IMR-90 (cell line): ENCODE measurements at regions not wholly inside any gene's neighbourhood (a gene's known extent, or its start where the extent isn't known, plus 50 kb on each side); places are given as distances from the start of the nearest gene placed in this dataset.

Experiments
- ATAC-seq: fragments of 200-7000 bp; cut with Tn5 transposase; 2 replicates; pipeline ENCODE4 v1.9.1; 2020; ENCODE audit warnings: low read depth, mild to moderate bottlenecking, moderate library complexity
- BruUV-seq: library from RNA; stranded (reverse); fragments of 400-500 nt; replicated peaks from 2 replicates; lab custom pipeline; 2021; lab: Mats Ljungman, UMichigan
- CTCF ChIA-PET: fragments of 300-600 bp; formaldehyde crosslinking; extraction: SDS; loops from one replicate; lab custom pipeline; 2021; ENCODE audit warnings: antibody characterized with exemption; lab: Yijun Ruan, JAX
- POLR2A ChIA-PET: fragments of 300-600 bp; sonication (Branson Sonifier 250); formaldehyde crosslinking; loops from one replicate; lab custom pipeline; 2022; ENCODE audit warnings: antibody characterized with exemption; ENCODE audit not compliant: unreplicated experiment; lab: Charles Lee
- DNase-seq: peaks from one replicate; pipeline ENCODE4 v3.0.0; 2013
- H2AFZ ChIP-seq: replicated peaks from 2 replicates; pipeline ENCODE3; 2013; ENCODE audit warnings: low read length, mild to moderate bottlenecking; ENCODE audit not compliant: poor library complexity
- H2AK5ac ChIP-seq: 2 replicates; pipeline ENCODE4 v1.6.1; 2013; ENCODE audit warnings: low read depth, low read length, inconsistent platforms
- H2AK9ac ChIP-seq: replicated peaks from 2 replicates; pipeline ENCODE3; 2013; ENCODE audit warnings: mild to moderate bottlenecking, low read depth, low read length, moderate library complexity; ENCODE audit not compliant: poor library complexity
- H2BK120ac ChIP-seq: 2 replicates; pipeline ENCODE4 v1.6.1; 2013; ENCODE audit warnings: low read depth, low read length, inconsistent platforms
- H2BK15ac ChIP-seq: 3 replicates; pipeline ENCODE4 v1.6.1; 2013; ENCODE audit warnings: low read depth, low read length, inconsistent platforms
- H2BK20ac ChIP-seq: 2 replicates; pipeline ENCODE4 v1.6.1; 2013; ENCODE audit warnings: low read depth, mild to moderate bottlenecking, inconsistent platforms, low read length, moderate library complexity
- H2BK5ac ChIP-seq: 2 replicates; pipeline ENCODE4 v1.6.1; 2013; ENCODE audit warnings: mild to moderate bottlenecking, low read depth, low read length, inconsistent platforms; ENCODE audit not compliant: poor library complexity, severe bottlenecking
- H3K14ac ChIP-seq: replicated peaks from 2 replicates; pipeline ENCODE4 v1.6.1; 2013; ENCODE audit warnings: low read depth, low read length, inconsistent platforms
- H3K18ac ChIP-seq: 2 replicates; pipeline ENCODE4 v1.6.1; 2013; ENCODE audit warnings: low read depth, low read length, control low read depth
- H3K23ac ChIP-seq: 2 replicates; pipeline ENCODE4 v1.6.1; 2013; ENCODE audit warnings: low read depth, low read length, inconsistent platforms
- H3K27ac ChIP-seq: 2 replicates; pipeline ENCODE4 v1.5.1; 2013; ENCODE audit warnings: mild to moderate bottlenecking, control low read depth, low read length; ENCODE audit not compliant: insufficient read depth
- H3K27me3 ChIP-seq: 2 replicates; pipeline ENCODE4 v1.6.1; 2013; ENCODE audit warnings: low read length; ENCODE audit not compliant: control insufficient read depth, insufficient read depth
- H3K36me3 ChIP-seq: 2 replicates; pipeline ENCODE4 v1.6.1; 2013; ENCODE audit warnings: low read length, mixed read lengths; ENCODE audit not compliant: control insufficient read depth, insufficient read depth
- H3K4ac ChIP-seq: 2 replicates; pipeline ENCODE4 v1.6.1; 2013; ENCODE audit warnings: low read depth, low read length, inconsistent platforms
- H3K4me1 ChIP-seq: 2 replicates; pipeline ENCODE4 v1.6.1; 2013; ENCODE audit warnings: low read length, mixed read lengths; ENCODE audit not compliant: control insufficient read depth, insufficient read depth
- H3K4me2 ChIP-seq: 2 replicates; pipeline ENCODE4 v1.6.1; 2013; ENCODE audit warnings: low read depth, mild to moderate bottlenecking, control low read depth, low read length, moderate library complexity
- H3K4me3 ChIP-seq: 2 replicates; pipeline ENCODE4 v1.5.1; 2013; ENCODE audit warnings: low read depth, mild to moderate bottlenecking, control low read depth, low read length, moderate library complexity; ENCODE audit not compliant: insufficient read depth
- H3K56ac ChIP-seq: 2 replicates; pipeline ENCODE4 v1.6.1; 2013; ENCODE audit warnings: low read length, inconsistent platforms; ENCODE audit not compliant: insufficient read depth; ENCODE audit errors: extremely low read depth
- H3K79me1 ChIP-seq, 2 experiments: 2 replicates each; pipeline ENCODE4 v1.6.1; 2013; ENCODE audit warnings: low read length in 2 of 2, inconsistent platforms in 1 of 2, low read depth in 1 of 2
- H3K9ac ChIP-seq: 2 replicates; pipeline ENCODE4 v1.6.1; 2013; ENCODE audit warnings: low read depth, low read length, control low read depth
- H3K9me1 ChIP-seq: 2 replicates; pipeline ENCODE4 v1.6.1; 2013; ENCODE audit warnings: low read length, inconsistent platforms; ENCODE audit not compliant: insufficient read depth
- H3K9me3 ChIP-seq: 2 replicates; pipeline ENCODE4 v1.6.1; 2013; ENCODE audit warnings: low read length; ENCODE audit not compliant: control insufficient read depth, insufficient read depth
- H4K20me1 ChIP-seq: 2 replicates; pipeline ENCODE4 v1.6.1; 2013; ENCODE audit warnings: low read length, inconsistent platforms; ENCODE audit not compliant: insufficient read depth
- H4K5ac ChIP-seq: 2 replicates; pipeline ENCODE4 v1.6.1; 2013; ENCODE audit warnings: mild to moderate bottlenecking, low read depth, low read length, control low read depth
- H4K8ac ChIP-seq, 2 experiments: 2 replicates each; pipeline ENCODE4 v1.6.1; 2013; ENCODE audit warnings: low read depth in 2 of 2, low read length in 2 of 2, control low read depth in 1 of 2, inconsistent platforms in 1 of 2
- H4K91ac ChIP-seq: 2 replicates; pipeline ENCODE4 v1.6.1; 2013; ENCODE audit warnings: low read depth, low read length, inconsistent platforms; ENCODE audit not compliant: insufficient read depth
- CEBPB ChIP-seq: IDR thresholded peaks from 2 replicates; pipeline ENCODE4 v1.6.1; 2012; ENCODE audit warnings: low read depth, low read length, improper control_type of control experiment
- CHD1 ChIP-seq: IDR thresholded peaks from 2 replicates; pipeline ENCODE4 v1.6.1; 2012; ENCODE audit warnings: low read depth, low read length, improper control_type of control experiment
- FOS ChIP-seq: fragments of 150-350 bp; IDR thresholded peaks from 2 replicates; pipeline ENCODE4 v1.6.1; 2016; ENCODE audit warnings: low read depth, low read length
- MAFK ChIP-seq: IDR thresholded peaks from 2 replicates; pipeline ENCODE4 v1.6.1; 2012; ENCODE audit warnings: low read depth, low read length, improper control_type of control experiment
- MAZ ChIP-seq: IDR thresholded peaks from 2 replicates; pipeline ENCODE4 v1.6.1; 2012; ENCODE audit warnings: low read depth, mild to moderate bottlenecking, low read length, improper control_type of control experiment, moderate library complexity, borderline replicate concordance
- MXI1 ChIP-seq: IDR thresholded peaks from 2 replicates; pipeline ENCODE4 v1.6.1; 2012; ENCODE audit warnings: low read depth, mild to moderate bottlenecking, low read length, moderate library complexity, borderline replicate concordance
- NFE2L2 ChIP-seq: fragments of 150-350 bp; IDR thresholded peaks from 2 replicates; pipeline ENCODE4 v1.6.1; 2016; ENCODE audit warnings: low read depth, mild to moderate bottlenecking, low read length
- POLR2A ChIP-seq: IDR thresholded peaks from 2 replicates; pipeline ENCODE4 v1.6.1; 2012; ENCODE audit warnings: mild to moderate bottlenecking, low read depth, low read length
- RCOR1 ChIP-seq: IDR thresholded peaks from 2 replicates; pipeline ENCODE4 v1.6.1; 2012; ENCODE audit warnings: mild to moderate bottlenecking, low read length, improper control_type of control experiment; ENCODE audit not compliant: insufficient replicate concordance
- RFX5 ChIP-seq: IDR thresholded peaks from 2 replicates; pipeline ENCODE4 v1.8.0; 2012; ENCODE audit warnings: low read depth, mild to moderate bottlenecking, low read length, moderate library complexity
- SMC3 ChIP-seq: fragments of 150-350 bp; IDR thresholded peaks from 2 replicates; pipeline ENCODE4 v1.6.1; 2016; ENCODE audit warnings: low read depth, mild to moderate bottlenecking, antibody characterized with exemption, low read length, moderate library complexity
- WGBS, 2 experiments: methylation state at CpG; one replicate each; pipeline versions ENCODE4 v1.1.5 to v1.1.7; 2013; ENCODE audit warnings: missing lambda C conversion rate in 2 of 2; ENCODE audit not compliant: insufficient read length in 1 of 2; ENCODE audit errors: extremely low coverage in 2 of 2; 5-methylcytosine and 5-hydroxymethylcytosine counted together
- dilution Hi-C: fragments of 300-500 bp; cut with HindIII; formaldehyde crosslinking; loops from one replicate; pipeline ENCODE4 v1.14.3; 2018; ENCODE audit warnings: low sequenced_read_pairs; ENCODE audit not compliant: unreplicated experiment
- in situ Hi-C: fragments of 300-500 bp; cut with MboI; formaldehyde crosslinking; loops from 3 replicates; pipeline ENCODE4 v1.14.3; 2019; ENCODE audit warnings: low sequenced_read_pairs, inconsistent platforms, mixed read lengths
- intact Hi-C: fragments of 100-400 bp; cut with micrococcal nuclease; formaldehyde crosslinking; loops from 2 replicates; pipeline ENCODE4 v1.10.0; 2022
- TF ChIP-seq, protein P1 (sequence below): conservative IDR thresholded peaks from 2 replicates; pipeline ENCODE4 v1.5.1; 2012; ENCODE audit warnings: mild to moderate bottlenecking, low read depth, low read length, improper control_type of control experiment
- TF ChIP-seq, protein P2 (sequence below): fragments of 150-350 bp; IDR thresholded peaks from 2 replicates; pipeline ENCODE4 v1.6.1; 2016; ENCODE audit warnings: low read depth, mild to moderate bottlenecking, low read length, moderate library complexity, borderline replicate concordance

DNA sequence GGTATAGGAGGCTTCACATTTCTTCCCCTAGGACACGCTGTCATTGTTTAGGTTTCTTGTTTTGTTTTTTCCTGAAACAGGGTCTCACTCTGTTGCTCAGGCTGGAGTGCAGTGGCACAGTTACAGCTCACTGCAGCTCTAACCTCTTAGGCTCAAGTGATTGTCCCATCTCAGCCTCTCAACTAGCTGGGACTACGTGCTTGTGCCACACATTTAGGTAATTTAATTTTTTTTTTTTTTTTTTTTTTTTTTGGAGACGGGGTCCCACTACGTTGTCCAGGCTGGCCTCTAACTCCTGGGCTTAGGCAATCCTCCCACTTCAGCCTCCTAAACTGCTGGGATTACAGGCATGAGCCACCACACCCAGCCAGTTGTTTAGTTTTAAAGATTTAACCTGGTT, 66.2 kb downstream of the EXOSC2 start (continued):
- TF ChIP-seq, protein P1, sequence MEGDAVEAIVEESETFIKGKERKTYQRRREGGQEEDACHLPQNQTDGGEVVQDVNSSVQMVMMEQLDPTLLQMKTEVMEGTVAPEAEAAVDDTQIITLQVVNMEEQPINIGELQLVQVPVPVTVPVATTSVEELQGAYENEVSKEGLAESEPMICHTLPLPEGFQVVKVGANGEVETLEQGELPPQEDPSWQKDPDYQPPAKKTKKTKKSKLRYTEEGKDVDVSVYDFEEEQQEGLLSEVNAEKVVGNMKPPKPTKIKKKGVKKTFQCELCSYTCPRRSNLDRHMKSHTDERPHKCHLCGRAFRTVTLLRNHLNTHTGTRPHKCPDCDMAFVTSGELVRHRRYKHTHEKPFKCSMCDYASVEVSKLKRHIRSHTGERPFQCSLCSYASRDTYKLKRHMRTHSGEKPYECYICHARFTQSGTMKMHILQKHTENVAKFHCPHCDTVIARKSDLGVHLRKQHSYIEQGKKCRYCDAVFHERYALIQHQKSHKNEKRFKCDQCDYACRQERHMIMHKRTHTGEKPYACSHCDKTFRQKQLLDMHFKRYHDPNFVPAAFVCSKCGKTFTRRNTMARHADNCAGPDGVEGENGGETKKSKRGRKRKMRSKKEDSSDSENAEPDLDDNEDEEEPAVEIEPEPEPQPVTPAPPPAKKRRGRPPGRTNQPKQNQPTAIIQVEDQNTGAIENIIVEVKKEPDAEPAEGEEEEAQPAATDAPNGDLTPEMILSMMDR: no peak

DNA sequence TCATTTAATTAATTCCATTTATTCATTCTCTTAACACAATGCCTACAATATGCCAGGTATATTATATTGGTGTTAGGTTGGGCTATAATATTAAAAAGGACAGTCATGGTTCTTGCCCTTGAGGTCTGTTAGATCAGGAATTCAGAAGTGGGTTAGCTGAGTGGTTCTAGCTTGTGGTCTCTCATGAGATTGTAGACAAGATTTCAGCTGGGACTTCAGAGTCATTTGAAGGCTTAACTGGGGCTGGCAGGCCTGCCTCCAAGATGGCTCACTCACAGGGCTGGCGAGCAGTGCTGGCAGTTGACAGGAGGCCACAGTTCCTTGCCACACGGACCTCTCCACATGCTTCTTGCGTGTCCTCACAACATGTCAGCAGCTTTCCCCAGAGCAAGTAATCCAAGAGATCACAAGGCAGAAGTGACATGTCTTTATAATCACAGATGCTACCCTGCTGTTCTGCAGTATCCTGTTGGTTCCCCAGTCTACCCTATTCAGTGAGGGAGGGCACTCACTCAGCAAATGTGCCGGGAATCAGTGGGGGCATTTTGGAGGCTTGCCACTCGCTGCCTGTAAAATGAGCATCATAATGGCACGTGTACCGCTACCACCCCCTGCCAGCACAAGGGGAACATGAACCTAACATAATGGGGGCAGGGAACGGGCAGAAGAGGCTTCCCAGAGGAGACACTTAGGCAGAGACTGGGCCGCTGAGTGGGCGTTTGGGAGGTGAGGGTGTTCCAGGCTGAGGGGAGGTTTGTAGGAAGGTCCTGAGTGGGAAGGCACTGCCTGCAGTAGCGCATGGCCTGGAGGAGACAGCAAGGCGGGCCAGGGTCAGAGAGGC, 70.0 kb downstream of the EXOSC2 start:
- POLR2A ChIA-PET: interaction anchor here (0.5 to 0.6 kb wide), 4 partner anchors 18 to 102 kb away, joined by 3 to 12 read pairs (median 4); no protein-coding TSS in a partner anchor
- peaks cover 28% of the 10 kb centered on the region for H3K4me1 ChIP-seq
- TF ChIP-seq, protein P2, sequence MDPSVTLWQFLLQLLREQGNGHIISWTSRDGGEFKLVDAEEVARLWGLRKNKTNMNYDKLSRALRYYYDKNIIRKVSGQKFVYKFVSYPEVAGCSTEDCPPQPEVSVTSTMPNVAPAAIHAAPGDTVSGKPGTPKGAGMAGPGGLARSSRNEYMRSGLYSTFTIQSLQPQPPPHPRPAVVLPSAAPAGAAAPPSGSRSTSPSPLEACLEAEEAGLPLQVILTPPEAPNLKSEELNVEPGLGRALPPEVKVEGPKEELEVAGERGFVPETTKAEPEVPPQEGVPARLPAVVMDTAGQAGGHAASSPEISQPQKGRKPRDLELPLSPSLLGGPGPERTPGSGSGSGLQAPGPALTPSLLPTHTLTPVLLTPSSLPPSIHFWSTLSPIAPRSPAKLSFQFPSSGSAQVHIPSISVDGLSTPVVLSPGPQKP: no peak
- TF ChIP-seq MAZ (no peak), MAFK (no peak), CEBPB (no peak), POLR2A (no peak), CHD1 (no peak), NFE2L2 (no peak), FOS (no peak), RCOR1 (no peak), RFX5 (no peak), SMC3 (no peak), MXI1 (no peak)

More for the DNA sequence above, 70.0 kb downstream of the EXOSC2 start:
- dilution Hi-C loops (no loop called here), in situ Hi-C loops (no loop called here), intact Hi-C loops (no loop called here)
- 77% methylated on average over 4 of the region's 12 CpGs; no CpG with 5 or more reads in 1 of the 2 experiments for WGBS, 2 experiments
- no peak overlapping the region for H2AFZ ChIP-seq
- peak overlapping the region; percentile 30; the same call in 1 of the 2 replicates for H3K4ac ChIP-seq
- 0 out of 2 replicates have a peak, but pooled peaks cover 8% of the 10 kb centered on the region for H4K20me1 ChIP-seq
- no peak overlapping the region for H2BK20ac ChIP-seq
- H2AK5ac ChIP-seq: peak overlapping the region; percentile 47; the same call in 1 of the 2 replicates
- CTCF ChIA-PET: interaction anchor here (0.6 kb wide), 1 partner anchor 8 kb away, joined by 7 read pairs; no protein-coding TSS in a partner anchor
- no peak overlapping the region for H4K5ac ChIP-seq
- H2AK9ac ChIP-seq: no peak overlapping the region
- BruUV-seq: no TSS peak
- no peaks in the 10 kb centered on the region for H3K27me3 ChIP-seq
- H3K36me3 ChIP-seq: no peaks in the 10 kb centered on the region
- H3K9me1 ChIP-seq: peaks cover 30% of the 10 kb centered on the region
- H2BK15ac ChIP-seq: no peak overlapping the region
- peaks cover 34 to 74% of the 10 kb centered on the region in 2 experiments for H3K79me1 ChIP-seq
- H2BK120ac ChIP-seq: no peak overlapping the region
- no peak overlapping the region for H3K18ac ChIP-seq
- no peak for ATAC-seq
- no peak overlapping the region for H3K56ac ChIP-seq
- H4K8ac ChIP-seq: peak overlapping the region in 1 of 2 experiments; percentile 15; a peak in 1 of 4 replicates
- H3K9me3 ChIP-seq: no peaks in the 10 kb centered on the region
- H2BK5ac ChIP-seq: no peak overlapping the region
- no peak overlapping the region for H3K23ac ChIP-seq
- H3K4me2 ChIP-seq: no peak overlapping the region
- H3K27ac ChIP-seq: no peak overlapping the region
- no peak overlapping the region for H3K9ac ChIP-seq
- DNase-seq: no peak
- H4K91ac ChIP-seq: no peak overlapping the region
- no peak overlapping the region for H3K14ac ChIP-seq
- H3K4me3 ChIP-seq: no peak overlapping the region
